ENCODE measurements at regions not wholly inside any gene's neighbourhood (a gene's known extent, or its start where the extent isn't known, plus 50 kb on each side); places are given as distances from the start of the nearest gene placed in this dataset.

- TF ChIP-seq EZH2 (IDR thresholded peaks at IDR 0.05) (no peak), POLR2AphosphoS5 (IDR thresholded peaks at IDR 0.05; ENCODE audit: borderline replicate concordance, low read depth, low read length) (no peak), FOXP2 (optimal IDR thresholded peaks at IDR 0.05; ENCODE audit: control extremely low read depth, extremely low read length, insufficient read depth) (no peak)
Measured at GRCh38 chr5:85345818-85346217, 961.1 kb upstream of the EDIL3 start.
